HPDE6-E6E7 (cell line): ENCODE measurements at regions not wholly inside any gene's neighbourhood (a gene's known extent, or its start where the extent isn't known, plus 50 kb on each side); places are given as distances from the start of the nearest gene placed in this dataset.

Experiments
- DNase-seq: peaks from one replicate; pipeline ENCODE4 v3.0.0; 2011; ENCODE audit warnings: missing footprints; ENCODE audit errors: extremely low spot score

DNA sequence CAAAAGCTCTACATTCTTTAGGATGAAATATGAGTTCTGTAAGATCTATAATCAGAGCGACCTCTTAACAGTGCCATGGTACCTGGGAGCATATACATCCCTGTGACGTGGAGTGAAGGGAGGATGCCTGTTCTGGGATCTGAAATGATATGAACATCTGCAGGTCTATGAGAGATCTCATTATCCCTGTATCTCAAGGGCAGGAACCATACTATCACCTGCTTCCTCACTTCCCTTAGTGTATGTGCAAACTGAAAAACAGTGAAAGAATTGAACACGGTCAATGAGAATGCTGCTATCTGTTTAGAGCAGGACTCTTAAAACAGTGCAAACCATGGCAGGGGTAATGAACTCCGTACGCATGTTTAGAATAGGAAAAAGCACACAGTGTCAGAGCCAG, 364.0 kb downstream of the LPIN1 start:
- no peak for DNase-seq

DNA sequence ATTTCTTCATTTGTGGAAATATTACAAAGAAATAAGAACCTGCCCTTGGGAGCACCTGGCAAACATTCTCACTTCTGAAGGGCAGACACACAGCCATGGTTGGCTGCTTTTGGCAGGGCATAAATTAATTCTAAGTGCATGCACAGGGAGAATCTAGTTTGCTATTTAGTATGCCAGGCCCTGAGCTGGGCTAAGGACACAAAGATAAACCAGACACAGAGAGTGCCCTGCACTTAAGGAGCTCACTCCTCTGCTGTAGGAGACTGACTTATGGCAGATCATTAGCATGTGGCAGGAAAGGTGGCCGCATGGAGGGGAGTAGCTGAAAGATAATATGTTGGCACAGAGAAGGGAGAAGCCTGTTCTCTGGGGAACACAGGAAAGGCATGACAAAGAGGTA, 367.0 kb downstream of the LPIN1 start:
- DNase-seq = no peak

DNA sequence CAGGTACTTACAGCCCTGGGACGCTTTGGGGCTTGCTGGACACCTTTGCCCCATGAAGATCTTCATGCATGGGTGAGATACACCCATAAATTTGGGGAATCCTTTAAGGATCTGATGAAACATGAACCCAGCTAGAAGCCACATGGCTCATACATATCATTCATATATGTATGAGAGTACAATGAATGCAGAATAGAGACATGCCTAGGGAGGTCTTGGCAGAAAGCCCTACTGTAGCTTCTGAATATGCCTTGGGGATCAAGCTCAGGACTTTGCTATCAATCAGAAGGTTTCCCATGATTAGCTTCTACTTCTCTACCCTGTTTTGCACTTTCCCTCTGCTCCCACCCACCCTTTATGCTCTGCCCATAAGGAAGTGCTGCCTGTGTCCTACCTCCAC, 368.4 kb downstream of the LPIN1 start:
- DNase-seq = no peak

DNA sequence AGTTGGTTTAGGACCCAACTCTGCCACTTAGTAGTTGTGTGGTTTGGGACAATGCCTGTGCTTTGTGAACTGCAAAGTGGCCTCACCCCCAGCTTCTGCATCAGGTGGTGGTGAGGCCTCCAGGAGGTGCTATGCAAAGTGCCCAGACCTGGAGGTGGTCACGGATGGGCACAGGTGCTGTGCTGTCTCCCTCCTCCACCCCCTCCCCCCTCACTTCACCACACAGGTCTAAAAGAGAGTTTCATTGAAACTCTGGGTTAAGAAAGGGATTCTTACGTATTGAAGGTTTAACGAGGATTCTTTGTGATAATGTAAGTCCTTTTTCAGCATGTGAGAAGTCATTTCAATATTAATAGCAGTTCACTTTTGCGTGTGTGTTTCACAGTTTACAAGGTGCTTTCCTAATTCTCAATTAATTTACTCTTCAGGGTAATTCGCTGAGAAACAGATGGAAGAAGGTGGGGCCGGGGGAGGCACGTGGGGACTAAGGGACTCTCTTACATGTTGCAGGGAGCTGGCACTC, 369.9 kb downstream of the LPIN1 start:
- DNase-seq = no peak

DNA sequence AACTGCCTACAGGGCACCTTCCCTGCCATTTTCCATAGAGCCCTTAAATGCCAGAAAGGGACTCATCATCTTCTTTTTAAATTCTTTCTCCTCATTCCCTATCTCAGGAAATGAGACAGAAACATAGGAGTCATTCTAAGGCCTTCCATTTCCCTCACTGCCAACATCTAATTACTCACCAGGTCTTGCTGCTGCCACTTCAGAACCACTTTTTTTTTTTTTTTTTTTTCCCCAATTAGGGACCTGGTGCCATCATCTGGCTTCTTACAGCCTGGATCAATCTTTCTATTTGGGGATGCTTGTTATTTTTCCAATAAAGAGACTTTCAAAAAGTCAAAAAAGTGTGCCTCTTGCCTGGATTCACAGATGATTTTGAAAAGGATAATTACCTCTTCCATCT, 373.4 kb downstream of the LPIN1 start:
- no peak for DNase-seq

DNA sequence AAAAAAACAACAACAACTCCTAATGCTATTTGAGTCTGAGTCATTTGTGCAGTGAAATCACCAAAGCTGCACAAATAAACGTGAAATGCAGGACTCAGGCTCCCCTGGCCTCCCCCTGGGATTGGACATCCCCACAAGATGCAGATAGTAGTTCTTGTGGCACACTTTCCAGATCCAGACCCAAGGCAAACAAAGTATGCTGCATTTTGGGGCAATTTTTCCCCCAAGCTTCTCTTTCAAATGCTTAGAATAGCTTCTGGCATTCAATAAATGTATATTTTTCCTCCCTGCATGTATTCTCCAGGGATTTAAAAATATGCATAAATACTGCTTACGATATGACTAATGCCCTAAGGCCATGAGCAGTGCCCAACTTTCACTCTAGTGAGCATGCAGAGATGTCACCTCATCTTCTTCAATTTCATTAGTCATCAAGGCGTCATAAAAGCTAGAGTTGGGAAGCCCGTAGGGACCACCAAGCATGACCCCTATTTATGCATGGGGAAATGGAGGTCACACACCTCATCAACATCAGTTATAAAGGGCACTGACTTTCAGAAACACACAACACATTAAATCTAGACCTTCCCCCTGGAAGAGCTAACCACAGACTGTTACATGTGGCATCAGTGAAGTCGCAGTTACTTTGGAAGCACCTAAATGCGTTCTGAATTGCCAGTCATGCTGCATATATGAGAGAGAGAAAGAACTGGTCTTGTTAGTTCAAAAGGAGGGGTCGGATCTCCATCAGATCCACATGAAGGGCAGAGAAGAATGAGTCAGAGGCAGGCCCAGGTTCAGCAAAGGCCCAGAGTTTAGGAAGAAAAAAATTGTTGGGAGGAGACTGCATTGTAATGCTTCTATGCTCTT, 374.1 kb downstream of the LPIN1 start:
- no peak for DNase-seq

DNA sequence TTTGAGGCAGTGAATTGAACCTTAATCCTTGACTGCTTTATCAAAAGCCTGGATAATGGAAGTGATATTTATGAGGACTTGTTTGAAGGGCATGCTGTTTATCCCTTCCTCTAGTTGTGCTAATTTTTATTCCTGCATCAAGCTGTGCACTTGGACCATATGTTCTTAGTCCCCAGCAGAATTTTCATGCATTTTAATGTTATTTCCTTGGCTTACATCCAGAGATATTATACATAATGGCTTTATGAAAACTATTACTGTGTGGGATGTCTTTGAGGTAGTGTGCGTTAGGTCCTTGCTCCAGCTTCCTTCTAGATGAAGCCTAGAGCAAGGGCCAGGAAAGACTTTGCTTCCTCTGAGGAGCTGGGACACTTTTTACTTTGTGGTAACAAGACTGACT, 378.4 kb downstream of the LPIN1 start:
- no peak for DNase-seq

DNA sequence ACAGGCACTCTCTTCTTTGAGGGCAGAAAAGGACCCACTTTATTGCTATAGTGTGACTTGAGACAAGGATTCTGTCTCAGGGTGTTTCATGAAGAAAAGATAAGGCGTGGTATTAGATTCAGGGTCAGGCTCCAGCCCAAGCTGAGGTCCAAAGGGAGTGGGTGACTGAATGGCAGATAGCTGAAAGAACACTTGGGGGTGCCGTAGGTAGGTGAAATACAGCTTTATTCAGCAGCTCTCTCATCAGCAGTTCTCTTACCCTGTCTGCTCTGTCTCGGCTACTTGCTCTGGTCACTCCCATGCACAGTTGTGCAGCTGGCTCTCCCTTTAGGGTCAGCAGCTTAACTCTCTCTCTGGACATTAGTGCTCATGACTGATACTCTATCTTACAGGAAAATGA, 379.9 kb downstream of the LPIN1 start:
- DNase-seq = no peak

DNA sequence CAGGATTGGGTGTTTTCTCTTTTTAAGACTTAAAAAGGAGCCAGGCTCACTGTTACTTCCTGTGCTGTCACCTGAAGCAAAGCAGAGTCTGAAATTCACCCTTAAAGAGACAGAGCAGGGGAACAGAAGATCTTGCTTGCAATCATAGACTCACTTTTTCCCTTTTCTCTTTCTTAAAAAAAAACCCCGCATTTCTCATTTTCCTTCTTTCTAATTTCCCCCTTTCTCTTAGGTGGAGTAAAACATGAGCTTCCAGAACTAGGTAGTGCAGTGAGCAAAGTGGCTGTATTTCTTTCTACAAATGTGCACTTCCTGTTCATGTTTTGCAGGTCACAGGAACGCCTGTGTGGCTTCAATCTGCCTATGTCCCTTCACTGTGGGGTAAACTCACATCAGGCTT, 381.2 kb downstream of the LPIN1 start:
- no peak for DNase-seq

DNA sequence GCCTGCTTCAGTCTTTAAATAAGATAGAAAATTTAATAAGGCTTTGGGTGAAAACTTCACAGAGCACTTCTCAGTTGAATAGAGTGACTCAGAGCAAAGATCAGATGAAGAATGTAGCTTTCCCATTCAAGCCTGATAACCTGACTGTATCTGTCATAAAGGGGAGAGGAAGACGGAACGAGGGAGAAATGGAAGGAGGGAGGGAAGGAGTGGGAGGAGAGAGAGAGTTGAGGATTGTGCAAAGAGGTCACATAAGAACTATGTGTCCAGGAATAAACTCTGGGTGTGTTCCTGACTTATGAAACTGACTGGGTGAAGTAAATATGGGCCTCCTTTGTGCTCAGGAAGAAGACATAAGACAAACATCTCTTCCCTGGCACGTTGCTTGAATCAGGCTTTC, 385.5 kb downstream of the LPIN1 start:
- no peak for DNase-seq

DNA sequence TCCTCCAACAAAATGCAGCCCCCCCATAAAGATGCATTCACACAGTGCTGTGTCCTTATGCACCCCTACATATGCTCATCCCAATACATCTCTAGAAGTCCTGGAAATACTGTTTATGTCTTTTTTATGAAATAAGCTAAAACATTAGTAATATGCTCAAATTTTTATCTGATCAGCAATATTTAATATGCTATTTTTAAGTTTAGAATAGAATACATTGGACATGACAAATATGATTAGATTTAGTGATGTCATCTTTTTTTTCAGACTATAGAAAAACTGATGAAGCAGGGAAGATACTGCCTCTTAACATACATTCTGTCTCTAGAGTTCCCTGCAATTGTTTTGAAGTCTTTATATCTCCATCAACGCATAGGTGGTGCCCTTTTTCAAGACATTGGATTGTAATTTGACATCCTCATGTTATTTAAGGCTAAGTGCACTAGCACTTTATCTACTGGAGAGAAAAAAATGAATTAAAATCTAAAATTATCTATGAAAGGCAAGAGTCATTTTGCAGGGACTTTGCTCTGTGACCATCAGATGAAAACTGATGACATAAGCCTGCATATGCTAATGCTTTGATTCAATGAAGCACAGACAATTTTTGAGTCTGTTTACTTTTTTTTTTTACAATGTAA, 395.3 kb downstream of the LPIN1 start:
- no peak for DNase-seq

DNA sequence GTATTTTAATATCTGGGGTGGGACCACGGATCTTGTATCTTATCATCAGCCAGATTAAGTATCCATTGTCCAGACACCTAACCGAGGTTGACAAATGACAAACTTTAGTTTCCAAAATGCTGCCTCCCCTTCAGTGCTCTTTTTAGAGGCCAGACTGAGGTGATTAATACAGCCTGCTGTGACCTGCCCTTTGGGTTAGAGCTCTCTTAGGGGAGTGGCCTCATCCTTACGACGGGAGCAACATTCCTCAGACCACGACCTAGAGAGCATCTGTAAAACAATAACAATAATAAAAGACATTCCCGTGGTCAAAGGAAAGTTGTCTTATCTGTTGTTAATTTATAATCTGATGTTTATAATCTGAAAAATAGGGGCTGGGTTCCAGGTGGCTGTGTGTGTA, 405.3 kb downstream of the LPIN1 start:
- DNase-seq = peak; percentile 55

DNA sequence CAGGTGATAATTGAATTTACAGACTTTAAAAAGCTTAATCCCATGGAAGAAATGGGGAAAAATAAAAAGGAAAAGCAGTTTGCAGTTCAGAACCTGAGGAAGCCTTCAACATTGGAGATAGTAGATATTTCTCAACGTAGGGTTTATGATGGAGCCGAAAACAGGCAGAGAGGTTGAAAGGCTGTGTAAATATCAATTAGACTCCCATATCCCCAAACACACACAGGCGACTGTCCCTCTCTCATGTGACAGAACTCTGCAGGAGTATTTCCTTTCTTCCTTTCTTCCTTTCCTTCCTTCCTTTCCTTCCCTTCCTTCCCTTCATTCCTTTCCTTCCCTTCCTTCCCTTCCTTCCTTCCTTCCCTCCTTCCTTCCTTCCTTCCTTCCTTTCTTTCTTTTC, 406.5 kb downstream of the LPIN1 start:
- DNase-seq = no peak

DNA sequence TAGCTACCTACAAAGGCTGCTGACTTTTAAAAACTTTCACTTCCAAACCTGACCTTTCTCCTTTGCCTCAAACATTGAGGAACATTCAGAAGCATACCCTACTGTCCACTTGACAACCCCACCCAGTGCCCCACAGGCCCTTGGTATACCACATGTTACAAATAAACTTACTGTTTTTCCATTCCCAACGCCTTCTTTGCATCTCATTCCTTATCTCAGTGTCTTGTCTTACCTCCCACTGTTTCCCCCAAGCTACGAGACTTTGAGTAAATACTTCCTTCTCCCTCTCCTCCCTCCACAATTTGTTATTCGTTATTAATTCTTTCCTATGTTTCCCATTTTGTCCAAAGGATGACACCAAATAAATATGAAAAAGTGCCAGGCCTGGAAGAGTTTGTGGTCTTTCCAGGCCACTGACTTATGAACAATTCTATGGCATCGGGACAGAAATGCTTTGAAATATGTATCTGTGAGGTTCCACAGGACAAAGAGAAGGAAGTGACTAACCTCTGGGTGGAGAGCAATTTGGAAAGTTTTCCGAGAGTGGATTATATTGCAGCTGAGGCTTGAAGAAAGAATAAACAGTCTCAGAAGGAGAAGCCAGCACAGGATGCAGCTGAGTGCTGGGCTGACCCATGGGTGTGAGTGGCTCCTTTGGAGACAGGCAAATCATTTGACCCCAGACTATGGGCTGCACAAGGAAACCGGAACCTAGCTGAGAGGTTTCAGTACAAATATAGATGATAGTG, 409.0 kb downstream of the LPIN1 start:
- DNase-seq = peak; percentile 26

DNA sequence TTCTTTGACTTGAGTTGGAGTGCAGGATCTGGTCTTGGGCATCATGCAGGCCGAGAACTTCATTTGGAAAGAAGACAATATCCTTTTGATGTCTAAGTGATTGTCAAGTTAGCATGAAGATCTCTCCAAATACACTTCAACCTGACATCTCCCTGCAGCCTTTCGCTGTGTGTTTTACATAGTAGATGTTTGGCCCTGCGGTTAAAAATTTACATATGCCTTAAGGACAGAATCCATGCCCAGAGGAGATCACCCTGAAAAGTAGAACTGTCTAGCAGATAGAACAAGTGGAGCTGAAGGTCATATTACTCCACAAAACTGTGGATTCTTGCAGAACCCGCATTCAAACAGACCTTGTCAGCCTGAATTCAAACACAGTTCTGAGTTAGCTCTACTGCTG, 409.9 kb downstream of the LPIN1 start:
- DNase-seq = no peak

DNA sequence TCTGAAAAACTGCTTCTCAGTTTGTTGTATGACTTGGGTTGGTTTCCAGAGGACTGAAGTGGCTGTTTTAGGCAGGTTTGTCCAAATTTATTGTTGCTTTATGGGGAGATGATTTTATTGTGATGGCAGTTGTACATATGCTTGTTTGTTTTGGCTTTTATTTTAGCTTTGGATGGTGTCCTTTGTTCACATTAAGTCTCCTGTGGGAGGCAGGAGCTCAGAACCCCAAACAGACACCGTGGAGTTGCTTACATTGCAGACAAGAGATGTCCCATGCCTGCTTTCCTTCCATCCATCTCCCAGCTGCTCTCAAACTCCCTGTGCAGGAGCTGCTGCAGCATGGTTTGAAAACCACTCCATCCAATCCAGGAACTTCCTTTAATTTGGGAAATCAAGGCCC, 414.7 kb downstream of the LPIN1 start:
- DNase-seq = no peak

DNA sequence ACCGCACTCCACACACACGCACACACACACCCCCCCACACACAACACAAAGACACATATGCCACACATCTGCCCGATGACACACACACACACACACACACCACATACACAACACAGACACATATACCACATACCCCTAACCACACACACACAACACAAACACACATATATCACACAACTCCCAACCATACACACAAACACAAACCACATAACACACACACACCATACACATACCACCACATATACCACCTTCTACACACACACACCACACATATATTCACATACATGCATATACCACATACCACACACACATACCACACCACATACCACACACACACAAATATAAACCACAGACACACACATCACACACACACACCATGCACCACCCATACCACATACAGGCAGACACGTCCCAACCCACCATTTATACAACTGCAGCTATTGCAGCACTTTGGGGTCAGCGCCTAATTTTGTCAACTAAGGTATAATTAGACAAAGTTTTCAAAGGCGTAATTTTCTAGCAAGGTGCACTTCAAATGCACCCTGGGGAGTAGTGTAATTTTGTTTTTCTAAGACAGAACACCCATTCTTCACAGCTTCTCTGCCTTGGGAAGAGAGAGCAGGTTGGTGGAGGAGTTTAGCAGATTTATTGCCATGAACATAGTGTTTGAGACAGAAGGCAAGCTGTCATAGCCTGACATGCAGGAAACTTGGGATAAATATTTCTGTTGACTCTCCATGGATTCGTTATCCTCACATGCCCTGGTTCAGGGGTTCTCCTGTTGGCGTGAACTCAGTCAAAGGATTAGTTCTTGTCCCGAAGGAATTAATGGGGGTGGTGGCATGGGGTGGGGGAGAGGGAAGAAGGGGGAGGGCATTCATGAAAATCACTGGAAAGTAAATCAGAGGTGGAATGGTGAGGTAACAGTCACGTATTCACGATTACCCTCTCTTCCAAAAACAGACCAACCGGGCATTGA, 416.1 kb downstream of the LPIN1 start:
- no peak for DNase-seq

DNA sequence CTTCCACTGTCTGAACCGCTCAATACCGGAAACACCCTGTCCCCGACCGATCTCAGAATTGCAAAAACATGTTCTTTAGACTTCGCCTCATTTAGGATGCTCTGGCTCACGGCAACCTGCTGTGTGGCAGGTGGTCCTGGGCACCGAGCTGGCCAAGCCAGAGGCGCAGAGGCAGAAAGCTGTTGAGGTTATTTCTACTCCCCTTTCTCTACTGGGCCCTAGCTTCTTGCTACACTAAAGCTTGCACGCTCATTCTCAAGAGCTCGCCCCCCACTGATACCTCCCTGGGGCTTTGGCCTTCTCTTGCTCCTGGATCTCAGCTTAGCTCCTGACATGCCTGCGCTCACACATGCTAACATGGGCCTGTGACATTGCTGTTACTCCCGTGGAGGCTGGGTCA, 417.4 kb downstream of the LPIN1 start:
- DNase-seq = no peak

DNA sequence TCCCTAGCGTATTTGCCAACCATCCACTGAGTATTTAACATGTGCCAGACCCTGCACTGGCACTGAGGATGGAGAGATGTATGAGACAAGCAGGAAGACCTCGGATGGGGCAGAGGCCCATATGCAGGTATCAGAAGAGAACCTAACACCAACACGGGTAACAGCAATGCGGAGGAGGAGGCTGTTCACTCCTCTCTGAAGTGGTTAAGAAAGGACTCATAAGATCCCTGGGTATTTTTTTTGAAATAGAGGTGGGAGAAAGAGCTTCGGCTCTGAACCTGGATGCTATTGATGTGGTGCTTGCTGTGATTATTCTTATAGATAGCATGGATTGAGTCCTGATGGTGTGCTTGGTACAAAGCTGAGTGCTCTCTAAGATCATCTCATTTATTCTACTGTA, 418.3 kb downstream of the LPIN1 start:
- no peak for DNase-seq

DNA sequence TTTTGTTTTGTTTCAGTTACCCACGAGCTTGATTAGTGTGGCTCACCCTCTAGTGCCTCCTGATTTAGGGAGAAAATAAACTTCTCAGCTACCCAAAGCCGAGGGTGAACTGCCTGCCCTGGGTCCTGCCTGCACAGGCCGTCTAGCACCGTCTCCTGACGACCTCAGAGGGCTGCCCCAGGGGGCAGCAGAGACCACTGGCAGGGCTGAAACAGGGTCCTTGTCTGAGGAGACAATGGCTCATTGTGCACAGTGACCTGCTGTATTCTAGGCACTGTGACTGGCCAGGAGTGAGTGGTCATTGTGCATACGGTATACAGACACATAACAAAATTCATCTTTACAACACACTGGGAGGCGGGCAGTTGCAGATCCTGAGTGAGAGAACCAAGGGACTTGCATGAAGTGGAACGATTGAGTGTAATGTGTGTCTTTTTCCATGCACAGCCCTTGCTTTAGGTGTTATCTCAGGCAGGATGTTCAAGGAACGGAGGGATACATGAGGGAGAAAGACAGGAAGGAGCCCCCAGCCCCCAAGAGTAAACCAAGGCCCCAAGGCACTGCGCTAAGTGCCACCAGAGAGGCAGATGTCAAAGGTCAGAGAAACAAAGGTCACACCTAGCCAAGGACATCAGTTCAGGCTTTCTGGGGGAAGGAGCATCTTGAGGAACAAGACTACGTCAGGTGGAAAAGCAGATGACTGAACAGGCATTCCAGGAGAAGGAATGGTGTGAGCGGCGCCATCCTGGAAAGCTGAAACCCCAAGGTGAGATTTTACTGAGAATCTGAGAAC, 421.3 kb downstream of the LPIN1 start:
- no peak for DNase-seq

DNA sequence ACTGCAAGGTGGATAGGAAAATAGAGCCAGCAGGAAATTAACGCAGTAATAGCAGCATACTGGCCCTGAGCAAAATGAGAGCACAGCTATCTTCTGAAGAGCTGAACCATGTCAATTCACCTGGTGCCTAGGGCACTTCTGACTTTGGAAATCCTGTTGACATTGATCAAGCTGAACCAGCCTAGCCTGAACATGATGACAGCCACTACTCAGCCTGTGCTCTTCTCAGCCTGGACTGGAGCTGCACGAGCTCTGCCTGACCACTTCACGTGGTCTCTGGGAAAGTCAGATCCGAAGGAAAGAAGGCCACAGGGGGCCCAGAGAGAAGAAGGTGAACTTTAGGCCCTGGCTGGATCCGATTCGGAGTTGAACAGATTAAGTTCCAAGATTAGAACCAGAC, 421.9 kb downstream of the LPIN1 start:
- no peak for DNase-seq
